ENCODE measurements at regions not wholly inside any gene's neighbourhood (a gene's known extent, or its start where the extent isn't known, plus 50 kb on each side); places are given as distances from the start of the nearest gene placed in this dataset.

GRCh38 chr10:8722835-8723234 is 668.3 kb downstream of the GATA3 start:
- Histone ChIP-seq H3K27me3 (no peaks in the 10 kb centered on the region), H3K4me1 (ENCODE audit: low read depth) (no peaks in the 10 kb centered on the region), H3K9me3 (ENCODE audit: low read depth) (no peaks in the 10 kb centered on the region), H3K36me3 (no peaks in the 10 kb centered on the region), H3K27ac (no peak overlapping the region), H3K4me3 (no peak overlapping the region)
- TF ChIP-seq CTCF (IDR thresholded peaks at IDR 0.05; ENCODE audit: low read depth, low read length), result no peak
- no peak for DNase-seq (ENCODE audit: low read depth in 1 of 2, low spot score in 1 of 2)

- DNase-seq (ENCODE audit: low read depth in 1 of 2, low spot score in 1 of 2), result no peak
- Histone ChIP-seq H3K4me3 (no peak overlapping the region), H3K27ac (no peak overlapping the region), H3K9me3 (ENCODE audit: low read depth) (no peaks in the 10 kb centered on the region), H3K4me1 (ENCODE audit: low read depth) (no peaks in the 10 kb centered on the region), H3K36me3 (no peaks in the 10 kb centered on the region), H3K27me3 (no peaks in the 10 kb centered on the region)
- no peak for TF ChIP-seq CTCF (IDR thresholded peaks at IDR 0.05; ENCODE audit: low read depth, low read length)
Observed at GRCh38 chr10:8725343-8725742, 670.9 kb downstream of the GATA3 start.

- no peaks in the 10 kb centered on the region for H3K27me3 ChIP-seq
- DNase-seq (ENCODE audit: low read depth in 1 of 2, low spot score in 1 of 2), result no peak
- TF ChIP-seq CTCF (IDR thresholded peaks at IDR 0.05; ENCODE audit: low read depth, low read length), result no peak
- no peaks in the 10 kb centered on the region for H3K9me3 ChIP-seq (ENCODE audit: low read depth)
- H3K27ac ChIP-seq, result no peak overlapping the region
- no peak overlapping the region for H3K4me3 ChIP-seq
- H3K4me1 ChIP-seq (ENCODE audit: low read depth), result no peaks in the 10 kb centered on the region
- no peaks in the 10 kb centered on the region for H3K36me3 ChIP-seq
Observed at GRCh38 chr10:8726084-8726778, 671.7 kb downstream of the GATA3 start.

- no peak overlapping the region for H3K4me3 ChIP-seq
- no peaks in the 10 kb centered on the region for H3K27me3 ChIP-seq
- no peaks in the 10 kb centered on the region for H3K9me3 ChIP-seq (ENCODE audit: low read depth)
- no peak for DNase-seq (ENCODE audit: low read depth in 1 of 2, low spot score in 1 of 2)
- H3K36me3 ChIP-seq, result no peaks in the 10 kb centered on the region
- H3K27ac ChIP-seq, result no peak overlapping the region
- no peaks in the 10 kb centered on the region for H3K4me1 ChIP-seq (ENCODE audit: low read depth)
- TF ChIP-seq CTCF (IDR thresholded peaks at IDR 0.05; ENCODE audit: low read depth, low read length), result no peak
Observed at GRCh38 chr10:8726779-8727084, 672.2 kb downstream of the GATA3 start.

GRCh38 chr10:8731121-8732095 is 676.9 kb downstream of the GATA3 start:
- DNase-seq (ENCODE audit: low read depth in 1 of 2, low spot score in 1 of 2), result no peak
- no peak overlapping the region for H3K27ac ChIP-seq
- H3K9me3 ChIP-seq (ENCODE audit: low read depth), result no peaks in the 10 kb centered on the region
- no peak overlapping the region for H3K4me3 ChIP-seq
- no peaks in the 10 kb centered on the region for H3K4me1 ChIP-seq (ENCODE audit: low read depth)
- H3K36me3 ChIP-seq, result no peaks in the 10 kb centered on the region
- H3K27me3 ChIP-seq, result no peaks in the 10 kb centered on the region
- TF ChIP-seq CTCF (IDR thresholded peaks at IDR 0.05; ENCODE audit: low read depth, low read length), result no peak
